SK-N-MC (cell line): ENCODE measurements at regions not wholly inside any gene's neighbourhood (a gene's known extent, or its start where the extent isn't known, plus 50 kb on each side); places are given as distances from the start of the nearest gene placed in this dataset.

Experiments
- EZH2 ChIP-seq: fragments of 200-600 bp; sonication (generic); IDR thresholded peaks from one replicate; pipeline ENCODE4 v1.6.1; 2017; ENCODE audit warnings: antibody characterized with exemption
- FOXP2 ChIP-seq: optimal IDR thresholded peaks from 2 replicates; pipeline ENCODE3; 2011; ENCODE audit warnings: mild to moderate bottlenecking, moderate library complexity; ENCODE audit not compliant: insufficient read depth; ENCODE audit errors: extremely low read length, control extremely low read depth
- POLR2AphosphoS5 ChIP-seq: IDR thresholded peaks from 2 replicates; pipeline ENCODE4 v1.6.1; 2012; ENCODE audit warnings: mild to moderate bottlenecking, low read depth, low read length, borderline replicate concordance

DNA sequence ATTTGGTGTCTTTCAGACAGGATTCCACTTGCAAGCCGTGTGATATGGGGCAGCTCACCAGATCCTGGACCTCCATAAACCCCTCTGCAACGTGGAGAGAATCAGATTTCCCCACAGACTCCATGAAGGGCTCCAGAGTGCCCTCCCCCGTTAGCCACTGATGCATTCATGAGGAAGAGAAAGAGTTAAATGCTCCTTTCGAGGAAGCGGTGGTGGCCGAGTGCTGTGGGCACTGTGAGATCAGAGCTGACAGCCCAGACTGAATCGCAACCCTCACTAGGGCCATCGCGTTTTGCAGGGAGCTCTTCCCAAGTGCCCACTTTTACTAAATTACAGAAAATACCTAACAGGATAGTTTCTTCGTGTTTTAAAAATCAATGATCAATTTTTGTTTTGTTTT lies 226.3 kb upstream of the ZNF32 start:
- TF ChIP-seq POLR2AphosphoS5 (no peak), EZH2 (no peak), FOXP2 (no peak)
